H1 (cell line): ENCODE measurements at regions not wholly inside any gene's neighbourhood (a gene's known extent, or its start where the extent isn't known, plus 50 kb on each side); places are given as distances from the start of the nearest gene placed in this dataset.
"Not testable (repeated sequence)": the region's sequence is repeated elsewhere in the genome, so short reads cannot be mapped to it uniquely, and the experiment has no call there.

Source experiments
- CTCF ChIA-PET: fragments of 300-600 bp; sonication (Branson Sonifier 250); formaldehyde crosslinking; loops from one replicate; lab custom pipeline; 2021; ENCODE audit not compliant: partially characterized antibody; lab: Charles Lee
- POLR2A ChIA-PET: fragments of 300-600 bp; sonication (Branson Sonifier 250); formaldehyde crosslinking; loops from one replicate; lab custom pipeline; 2021; ENCODE audit warnings: inconsistent platforms; ENCODE audit not compliant: partially characterized antibody; lab: Charles Lee
- DNase-seq, 2 experiments: peaks; one replicate each; pipeline versions ENCODE4 v3.0.0 to v3.0.0-alpha.2; 2010 to 2022; ENCODE audit warnings: low spot score in 2 of 2, low read depth in 1 of 2, mixed read lengths in 1 of 2
- FAIRE-seq: peaks from 2 replicates; lab custom pipeline; 2011; peaks lifted over from hg19 to GRCh38; lab: Jason Lieb, UNC
- H2AFZ ChIP-seq: 2 replicates; pipeline ENCODE4 v1.8.1; 2012; ENCODE audit warnings: low read length, inconsistent platforms
- H2AK5ac ChIP-seq: 2 replicates; pipeline ENCODE4 v1.6.1; 2013; ENCODE audit warnings: low read depth, low read length
- H2BK120ac ChIP-seq: replicated peaks from 2 replicates; pipeline ENCODE3; 2013; ENCODE audit warnings: low read depth, low read length, inconsistent platforms
- H2BK12ac ChIP-seq: 2 replicates; pipeline ENCODE4 v1.6.1; 2013; ENCODE audit warnings: low read depth, low read length
- H2BK15ac ChIP-seq: 2 replicates; pipeline ENCODE4 v1.6.1; 2013; ENCODE audit warnings: low read length
- H2BK20ac ChIP-seq: 2 replicates; pipeline ENCODE4 v1.6.1; 2013; ENCODE audit warnings: low read length
- H2BK5ac ChIP-seq: 2 replicates; pipeline ENCODE4 v1.6.1; 2013; ENCODE audit warnings: low read depth, low read length
- H3K14ac ChIP-seq: 2 replicates; pipeline ENCODE4 v1.6.1; 2013; ENCODE audit warnings: inconsistent platforms; ENCODE audit not compliant: insufficient read length
- H3K18ac ChIP-seq: 2 replicates; pipeline ENCODE4 v1.6.1; 2013; ENCODE audit warnings: low read length; ENCODE audit errors: extremely low read depth
- H3K23ac ChIP-seq: 2 replicates; pipeline ENCODE4 v1.6.1; 2013; ENCODE audit warnings: inconsistent platforms; ENCODE audit not compliant: insufficient read length
- H3K23me2 ChIP-seq: 2 replicates; pipeline ENCODE4 v1.6.1; 2013; ENCODE audit warnings: low read depth, low read length
- H3K27ac ChIP-seq: 2 replicates; pipeline ENCODE4 v1.6.1; 2011; ENCODE audit warnings: low read depth, low read length, inconsistent platforms
- H3K27me3 ChIP-seq, 4 experiments: replicated peaks in 1 of 4; 1 replicate in 1 of 4; 2 replicates in 3 of 4; pipeline versions ENCODE4 v1.6.1 to v1.8.1; 2011 to 2013; ENCODE audit warnings: low read length in 3 of 4, mild to moderate bottlenecking in 3 of 4, inconsistent platforms in 2 of 4, mixed read lengths in 2 of 4, moderate library complexity in 1 of 4; ENCODE audit not compliant: control insufficient read depth in 3 of 4, insufficient read depth in 3 of 4; ENCODE audit errors: extremely low read depth in 1 of 4
- H3K36me3 ChIP-seq, 4 experiments: 2 replicates each; pipeline versions ENCODE4 v1.6.1 to v1.8.1; 2011 to 2013; ENCODE audit warnings: mild to moderate bottlenecking in 4 of 4, low read length in 3 of 4, moderate library complexity in 2 of 4, control low read depth in 1 of 4, inconsistent platforms in 1 of 4; ENCODE audit not compliant: insufficient read depth in 4 of 4, control insufficient read depth in 2 of 4
- H3K4ac ChIP-seq: replicated peaks from 2 replicates; pipeline ENCODE3; 2013; ENCODE audit warnings: low read length, low read depth, mixed read lengths, inconsistent platforms; ENCODE audit not compliant: insufficient read length
- H3K4me1 ChIP-seq, 4 experiments: replicated peaks in 1 of 4; 1 replicate in 1 of 4; 2 replicates in 3 of 4; pipeline versions ENCODE4 v1.6.1 to v1.8.1; 2011 to 2013; ENCODE audit warnings: low read length in 3 of 4, inconsistent platforms in 2 of 4, mixed read lengths in 1 of 4; ENCODE audit not compliant: insufficient read depth in 4 of 4, control insufficient read depth in 3 of 4
- H3K4me2 ChIP-seq, 2 experiments: 2 replicates each; pipeline versions ENCODE4 v1.6.1 to v1.8.1; 2011 to 2013; ENCODE audit warnings: low read depth in 2 of 2, low read length in 2 of 2, control low read depth in 1 of 2, inconsistent platforms in 1 of 2, mild to moderate bottlenecking in 1 of 2; ENCODE audit not compliant: insufficient read depth in 1 of 2
- H3K4me3 ChIP-seq, 4 experiments: fragments of 200-600, 300-600 bp in 1 of 4; sonication (generic), shearing (Covaris generic), sonication (Bioruptor Twin) in 1 of 4; 2 replicates each; pipeline versions ENCODE4 v1.5.1 to v1.8.1; 2011 to 2016; ENCODE audit warnings: low read length in 4 of 4, low read depth in 3 of 4, control low read depth in 2 of 4, inconsistent platforms in 2 of 4, mild to moderate bottlenecking in 2 of 4, mixed read lengths in 1 of 4, moderate library complexity in 1 of 4; ENCODE audit not compliant: insufficient read depth in 2 of 4; ENCODE audit errors: extremely low read depth in 1 of 4
- H3K56ac ChIP-seq: replicated peaks from 2 replicates; pipeline ENCODE3; 2013; ENCODE audit warnings: low read depth, mild to moderate bottlenecking, mixed read lengths, low read length, inconsistent platforms; ENCODE audit not compliant: insufficient read length
- H3K79me1 ChIP-seq: 2 replicates; pipeline ENCODE4 v1.6.1; 2013; ENCODE audit warnings: low read depth, low read length, control low read depth
- H3K79me2 ChIP-seq, 2 experiments: 2 replicates each; pipeline versions ENCODE4 v1.6.1 to v1.8.1; 2012 to 2013; ENCODE audit warnings: low read length in 2 of 2, mild to moderate bottlenecking in 2 of 2, inconsistent platforms in 1 of 2; ENCODE audit not compliant: insufficient read depth in 2 of 2, control insufficient read depth in 1 of 2
- H3K9ac ChIP-seq, 4 experiments: replicated peaks in 1 of 4; 1 replicate in 1 of 4; 2 replicates in 3 of 4; pipeline versions ENCODE4 v1.6.1 to v1.8.1; 2011 to 2013; ENCODE audit warnings: low read depth in 3 of 4, low read length in 3 of 4, control low read depth in 2 of 4, mild to moderate bottlenecking in 2 of 4, moderate library complexity in 2 of 4, inconsistent platforms in 1 of 4; ENCODE audit errors: extremely low read depth in 1 of 4
- H3K9me3 ChIP-seq, 2 experiments: 2 replicates each; pipeline versions ENCODE4 v1.6.1 to v1.8.1; 2012 to 2013; ENCODE audit warnings: mild to moderate bottlenecking in 2 of 2, moderate library complexity in 2 of 2, control low read depth in 1 of 2, inconsistent platforms in 1 of 2, low read depth in 1 of 2, low read length in 1 of 2, mixed read lengths in 1 of 2; ENCODE audit not compliant: insufficient read depth in 2 of 2
- H4K20me1 ChIP-seq, 2 experiments: replicated peaks in 1 of 2; 2 replicates each; pipeline versions ENCODE3 to v1.8.1; 2011 to 2013; ENCODE audit warnings: inconsistent platforms in 2 of 2, low read length in 2 of 2, mild to moderate bottlenecking in 1 of 2; ENCODE audit not compliant: insufficient read depth in 2 of 2, control insufficient read depth in 1 of 2
- H4K5ac ChIP-seq: 2 replicates; pipeline ENCODE4 v1.6.1; 2013; ENCODE audit warnings: low read length, low read depth, mixed read lengths, inconsistent platforms; ENCODE audit not compliant: insufficient read length
- H4K8ac ChIP-seq: 2 replicates; pipeline ENCODE4 v1.8.0; 2013; ENCODE audit warnings: mild to moderate bottlenecking, moderate library complexity, low read length, inconsistent platforms; ENCODE audit not compliant: insufficient read depth; ENCODE audit errors: extremely low read depth
- H4K91ac ChIP-seq: replicated peaks from 2 replicates; pipeline ENCODE3; 2013; ENCODE audit warnings: low read length, mixed read lengths, inconsistent platforms; ENCODE audit not compliant: insufficient read length
- WGBS, 2 experiments: shearing (Covaris generic) in 1 of 2; methylation state at CpG; one replicate each; pipeline versions ENCODE4 v1.1.6 to v1.1.7; 2013 to 2015; ENCODE audit warnings: low lambda C conversion rate in 2 of 2, mixed read lengths in 2 of 2, inconsistent platforms in 1 of 2, low coverage in 1 of 2, missing lambda C conversion rate in 1 of 2; ENCODE audit not compliant: insufficient replicate concordance in 2 of 2, insufficient coverage in 1 of 2, insufficient read length in 1 of 2; ENCODE audit errors: extremely low coverage in 1 of 2, missing lambda C conversion rate in 1 of 2; 5-methylcytosine and 5-hydroxymethylcytosine counted together

- H3K79me2 ChIP-seq, H4K5ac ChIP-seq, H3K79me1 ChIP-seq, H3K36me3 ChIP-seq, H2BK12ac ChIP-seq, H3K18ac ChIP-seq, DNase-seq, H3K23ac ChIP-seq, H4K91ac ChIP-seq, H3K27me3 ChIP-seq, POLR2A ChIA-PET, H2BK20ac ChIP-seq, H3K4me3 ChIP-seq, H3K9me3 ChIP-seq, H3K14ac ChIP-seq, H3K4me1 ChIP-seq, H3K9ac ChIP-seq, FAIRE-seq, H2BK5ac ChIP-seq, H4K8ac ChIP-seq, H2BK15ac ChIP-seq, H4K20me1 ChIP-seq, H2AK5ac ChIP-seq, H3K56ac ChIP-seq, H3K23me2 ChIP-seq, H3K4ac ChIP-seq, H3K27ac ChIP-seq, H3K4me2 ChIP-seq, H2BK120ac ChIP-seq, H2AFZ ChIP-seq: not testable (repeated sequence)
- CTCF ChIA-PET, result interaction anchor here (1.4 kb wide), 1 partner anchor 11 kb away, joined by 5 read pairs; no protein-coding TSS in a partner anchor
- WGBS, 2 experiments, result 90% methylated on average over 3 of the region's 3 CpGs; no CpG with 5 or more reads in 1 of the 2 experiments
Measured at GRCh38 chr10:29810231-29810630, 175.5 kb upstream of the SVIL start.
